Activated T-helper 1 cell treated with anti-CD3 and anti-CD28 coated beads, Interleukin-12 subunit alpha, Interleukin-12 subunit beta, Interleukin-2, Interleukin-4 antibody, amounts not matched to agents 30 ng/mL and 10 ng/mL and 1 ng/mL, durations not matched to agents 14 hours and 24 hours and 36 hours (primary cell): ENCODE measurements at regions not wholly inside any gene's neighbourhood (a gene's known extent, or its start where the extent isn't known, plus 50 kb on each side); places are given as distances from the start of the nearest gene placed in this dataset.

ENCODE experiments used
- DNase-seq: peaks from one replicate; pipeline ENCODE4 v3.0.0; 2021; ENCODE audit warnings: low spot score
- H3K27ac Mint-ChIP-seq: one replicate; pipeline ENCODE4 v1.8.0; 2021; ENCODE audit warnings: mild to moderate bottlenecking, mixed read lengths
- H3K27me3 Mint-ChIP-seq: one replicate; pipeline ENCODE4 v1.8.0; 2022; ENCODE audit warnings: mild to moderate bottlenecking, moderate library complexity, mixed read lengths; ENCODE audit not compliant: insufficient read depth
- H3K36me3 Mint-ChIP-seq: one replicate; pipeline ENCODE4 v1.8.0; 2021; ENCODE audit warnings: low read depth, mixed read lengths
- H3K4me1 Mint-ChIP-seq: one replicate; pipeline ENCODE4 v1.8.0; 2021; ENCODE audit warnings: low read depth, mixed read lengths
- H3K4me3 Mint-ChIP-seq: one replicate; pipeline ENCODE4 v1.8.0; 2021; ENCODE audit warnings: mild to moderate bottlenecking, moderate library complexity, mixed read lengths
- H3K9me3 Mint-ChIP-seq: one replicate; pipeline ENCODE4 v1.8.0; 2021; ENCODE audit warnings: mixed read lengths
- intact Hi-C: fragments of 100-400 bp; cut with micrococcal nuclease; formaldehyde crosslinking; loops from one replicate; pipeline ENCODE4 v1.15.1; 2024

GRCh38 chr2:160701822-160702221, 208.2 kb upstream of the RBMS1 start:
- no peak overlapping the region for H3K4me3 Mint-ChIP-seq
- no peaks in the 10 kb centered on the region for H3K9me3 Mint-ChIP-seq
- intact Hi-C loops: no loop called here
- H3K36me3 Mint-ChIP-seq: no peaks in the 10 kb centered on the region
- peaks cover 9% of the 10 kb centered on the region for H3K4me1 Mint-ChIP-seq
- DNase-seq: no peak
- H3K27me3 Mint-ChIP-seq: peaks cover 5% of the 10 kb centered on the region
- no peak overlapping the region for H3K27ac Mint-ChIP-seq

- Mint-ChIP-seq H3K4me3 (no peak overlapping the region), H3K9me3 (peaks cover 7% of the 10 kb centered on the region), H3K36me3 (no peaks in the 10 kb centered on the region), H3K27me3 (peaks cover 5% of the 10 kb centered on the region), H3K27ac (no peak overlapping the region), H3K4me1 (peaks cover 9% of the 10 kb centered on the region)
- intact Hi-C loops: no loop called here
- DNase-seq: no peak
Measured at GRCh38 chr2:160702754-160703153, 209.1 kb upstream of the RBMS1 start.

GRCh38 chr2:160703648-160704585, 210.3 kb upstream of the RBMS1 start:
- peak; percentile 8 for DNase-seq
- no peak overlapping the region for H3K27ac Mint-ChIP-seq
- intact Hi-C loops: no loop called here

GRCh38 chr2:160715428-160715827, 221.8 kb upstream of the RBMS1 start:
- H3K27ac Mint-ChIP-seq: no peak overlapping the region
- no peak for DNase-seq
- H3K4me3 Mint-ChIP-seq: no peak overlapping the region
- no peaks in the 10 kb centered on the region for H3K36me3 Mint-ChIP-seq
- peaks cover 5% of the 10 kb centered on the region for H3K9me3 Mint-ChIP-seq
- H3K27me3 Mint-ChIP-seq: peaks cover 8% of the 10 kb centered on the region
- intact Hi-C loops: no loop called here
- no peaks in the 10 kb centered on the region for H3K4me1 Mint-ChIP-seq

More at GRCh38 chr2:160703648-160704585, 210.3 kb upstream of the RBMS1 start:
- Mint-ChIP-seq H3K27me3 (peaks cover 5% of the 10 kb centered on the region), H3K36me3 (no peaks in the 10 kb centered on the region), H3K4me3 (no peak overlapping the region), H3K9me3 (peaks cover 7% of the 10 kb centered on the region), H3K4me1 (peaks cover 9% of the 10 kb centered on the region)

- peaks cover 12% of the 10 kb centered on the region for H3K27me3 Mint-ChIP-seq
- H3K36me3 Mint-ChIP-seq: no peaks in the 10 kb centered on the region
- no peaks in the 10 kb centered on the region for H3K4me1 Mint-ChIP-seq
- no peaks in the 10 kb centered on the region for H3K9me3 Mint-ChIP-seq
- no peak overlapping the region for H3K27ac Mint-ChIP-seq
- DNase-seq: no peak
- intact Hi-C loops: no loop called here
- H3K4me3 Mint-ChIP-seq: no peak overlapping the region
Measured at GRCh38 chr2:160719116-160719515, 225.5 kb upstream of the RBMS1 start.

GRCh38 chr2:160720098-160720497, 226.5 kb upstream of the RBMS1 start:
- intact Hi-C loops: no loop called here
- H3K36me3 Mint-ChIP-seq: no peaks in the 10 kb centered on the region
- no peak overlapping the region for H3K27ac Mint-ChIP-seq
- no peak for DNase-seq
- peaks cover 4% of the 10 kb centered on the region for H3K9me3 Mint-ChIP-seq
- peaks cover 12% of the 10 kb centered on the region for H3K27me3 Mint-ChIP-seq
- no peak overlapping the region for H3K4me3 Mint-ChIP-seq
- H3K4me1 Mint-ChIP-seq: no peaks in the 10 kb centered on the region

GRCh38 chr2:160721089-160722040, 227.8 kb upstream of the RBMS1 start:
- Mint-ChIP-seq H3K27me3 (peaks cover 11% of the 10 kb centered on the region), H3K27ac (no peak overlapping the region), H3K4me1 (peaks cover 4% of the 10 kb centered on the region), H3K9me3 (peaks cover 11% of the 10 kb centered on the region), H3K36me3 (no peaks in the 10 kb centered on the region), H3K4me3 (no peak overlapping the region)
- no peak for DNase-seq
- intact Hi-C loops: no loop called here

GRCh38 chr2:160726046-160726445, 232.4 kb upstream of the RBMS1 start:
- H3K27ac Mint-ChIP-seq: no peak overlapping the region

GRCh38 chr2:160730296-160730995, 236.8 kb upstream of the RBMS1 start:
- no peak overlapping the region for H3K27ac Mint-ChIP-seq
- peaks cover 7% of the 10 kb centered on the region for H3K9me3 Mint-ChIP-seq
- no peaks in the 10 kb centered on the region for H3K36me3 Mint-ChIP-seq
- H3K4me1 Mint-ChIP-seq: peaks cover 4% of the 10 kb centered on the region
- intact Hi-C loops: no loop called here
- peaks cover 4% of the 10 kb centered on the region for H3K27me3 Mint-ChIP-seq
- no peak overlapping the region for H3K4me3 Mint-ChIP-seq
- no peak for DNase-seq

More at GRCh38 chr2:160726046-160726445, 232.4 kb upstream of the RBMS1 start:
- no peak for DNase-seq
- no peaks in the 10 kb centered on the region for H3K36me3 Mint-ChIP-seq
- H3K27me3 Mint-ChIP-seq: peaks cover 8% of the 10 kb centered on the region
- intact Hi-C loops: no loop called here
- H3K4me3 Mint-ChIP-seq: no peak overlapping the region
- peaks cover 11% of the 10 kb centered on the region for H3K9me3 Mint-ChIP-seq
- H3K4me1 Mint-ChIP-seq: peaks cover 4% of the 10 kb centered on the region

GRCh38 chr2:160731415-160731814, 237.8 kb upstream of the RBMS1 start:
- Mint-ChIP-seq H3K4me1 (no peaks in the 10 kb centered on the region), H3K27me3 (peaks cover 4% of the 10 kb centered on the region), H3K9me3 (no peaks in the 10 kb centered on the region), H3K4me3 (no peak overlapping the region), H3K36me3 (no peaks in the 10 kb centered on the region), H3K27ac (no peak overlapping the region)
- intact Hi-C loops: no loop called here
- no peak for DNase-seq

- Mint-ChIP-seq H3K4me1 (no peaks in the 10 kb centered on the region), H3K36me3 (no peaks in the 10 kb centered on the region), H3K9me3 (no peaks in the 10 kb centered on the region), H3K27ac (no peak overlapping the region), H3K27me3 (peaks cover 4% of the 10 kb centered on the region), H3K4me3 (no peak overlapping the region)
- DNase-seq: no peak
- intact Hi-C loops: no loop called here
Measured at GRCh38 chr2:160731856-160732255, 238.2 kb upstream of the RBMS1 start.

GRCh38 chr2:160735696-160736095, 242.1 kb upstream of the RBMS1 start:
- Mint-ChIP-seq H3K27me3 (no peaks in the 10 kb centered on the region), H3K4me3 (no peak overlapping the region), H3K4me1 (no peaks in the 10 kb centered on the region), H3K27ac (no peak overlapping the region), H3K9me3 (no peaks in the 10 kb centered on the region), H3K36me3 (no peaks in the 10 kb centered on the region)
- intact Hi-C loops: no loop called here
- DNase-seq: no peak
